ENCODE measurements at regions not wholly inside any gene's neighbourhood (a gene's known extent, or its start where the extent isn't known, plus 50 kb on each side); places are given as distances from the start of the nearest gene placed in this dataset.

GRCh38 chr10:131580076-131580652 lies 268.6 kb upstream of the TCERG1L start:
- no peak for TF ChIP-seq POLR2A (IDR thresholded peaks at IDR 0.05)
- TF ChIP-seq, protein P1, sequence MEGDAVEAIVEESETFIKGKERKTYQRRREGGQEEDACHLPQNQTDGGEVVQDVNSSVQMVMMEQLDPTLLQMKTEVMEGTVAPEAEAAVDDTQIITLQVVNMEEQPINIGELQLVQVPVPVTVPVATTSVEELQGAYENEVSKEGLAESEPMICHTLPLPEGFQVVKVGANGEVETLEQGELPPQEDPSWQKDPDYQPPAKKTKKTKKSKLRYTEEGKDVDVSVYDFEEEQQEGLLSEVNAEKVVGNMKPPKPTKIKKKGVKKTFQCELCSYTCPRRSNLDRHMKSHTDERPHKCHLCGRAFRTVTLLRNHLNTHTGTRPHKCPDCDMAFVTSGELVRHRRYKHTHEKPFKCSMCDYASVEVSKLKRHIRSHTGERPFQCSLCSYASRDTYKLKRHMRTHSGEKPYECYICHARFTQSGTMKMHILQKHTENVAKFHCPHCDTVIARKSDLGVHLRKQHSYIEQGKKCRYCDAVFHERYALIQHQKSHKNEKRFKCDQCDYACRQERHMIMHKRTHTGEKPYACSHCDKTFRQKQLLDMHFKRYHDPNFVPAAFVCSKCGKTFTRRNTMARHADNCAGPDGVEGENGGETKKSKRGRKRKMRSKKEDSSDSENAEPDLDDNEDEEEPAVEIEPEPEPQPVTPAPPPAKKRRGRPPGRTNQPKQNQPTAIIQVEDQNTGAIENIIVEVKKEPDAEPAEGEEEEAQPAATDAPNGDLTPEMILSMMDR (IDR thresholded peaks at IDR 0.05), result no peak
